ENCODE measurements at regions not wholly inside any gene's neighbourhood (a gene's known extent, or its start where the extent isn't known, plus 50 kb on each side); places are given as distances from the start of the nearest gene placed in this dataset.

DNA sequence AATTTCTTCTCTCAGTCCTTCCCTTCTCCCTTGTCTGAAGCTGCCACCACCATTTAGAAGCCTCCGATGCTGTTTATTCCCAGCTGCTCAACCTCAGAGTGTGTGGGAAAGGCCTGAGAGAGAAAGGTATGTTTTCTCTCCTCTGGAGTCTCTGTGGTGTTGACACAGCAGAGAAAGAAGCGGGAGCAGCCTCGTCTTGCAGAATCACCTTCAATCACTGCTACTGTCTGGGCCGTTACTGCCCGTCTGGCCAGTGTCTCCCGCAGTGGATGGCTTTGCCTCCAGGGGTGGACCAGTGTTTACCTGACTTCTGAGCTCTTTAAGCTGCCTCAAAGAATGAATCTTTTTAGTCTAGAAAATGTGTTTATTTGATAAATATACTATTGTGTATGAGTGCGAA is 148.9 kb upstream of the FAM47C start:
- Histone ChIP-seq H3K4me1 (no peaks in the 10 kb centered on the region), H3K36me3 (no peaks in the 10 kb centered on the region), H3K27me3 (no peaks in the 10 kb centered on the region), H3K4me3 (replicated peaks in 1 of 3) (no peak overlapping the region), H3K9me3 (no peaks in the 10 kb centered on the region), H3K27ac (no peak overlapping the region)
- intact Hi-C loops (cut with DNase I) = no loop called here
- 81 to 87% methylated on average over 7 of the region's 7 CpGs for WGBS, 2 donors
- TF ChIP-seq POLR2A (IDR thresholded peaks at IDR 0.05) = no peak
- TF ChIP-seq, protein P1, sequence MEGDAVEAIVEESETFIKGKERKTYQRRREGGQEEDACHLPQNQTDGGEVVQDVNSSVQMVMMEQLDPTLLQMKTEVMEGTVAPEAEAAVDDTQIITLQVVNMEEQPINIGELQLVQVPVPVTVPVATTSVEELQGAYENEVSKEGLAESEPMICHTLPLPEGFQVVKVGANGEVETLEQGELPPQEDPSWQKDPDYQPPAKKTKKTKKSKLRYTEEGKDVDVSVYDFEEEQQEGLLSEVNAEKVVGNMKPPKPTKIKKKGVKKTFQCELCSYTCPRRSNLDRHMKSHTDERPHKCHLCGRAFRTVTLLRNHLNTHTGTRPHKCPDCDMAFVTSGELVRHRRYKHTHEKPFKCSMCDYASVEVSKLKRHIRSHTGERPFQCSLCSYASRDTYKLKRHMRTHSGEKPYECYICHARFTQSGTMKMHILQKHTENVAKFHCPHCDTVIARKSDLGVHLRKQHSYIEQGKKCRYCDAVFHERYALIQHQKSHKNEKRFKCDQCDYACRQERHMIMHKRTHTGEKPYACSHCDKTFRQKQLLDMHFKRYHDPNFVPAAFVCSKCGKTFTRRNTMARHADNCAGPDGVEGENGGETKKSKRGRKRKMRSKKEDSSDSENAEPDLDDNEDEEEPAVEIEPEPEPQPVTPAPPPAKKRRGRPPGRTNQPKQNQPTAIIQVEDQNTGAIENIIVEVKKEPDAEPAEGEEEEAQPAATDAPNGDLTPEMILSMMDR (IDR thresholded peaks at IDR 0.05) = no peak
- DNase-seq = no peak

DNA sequence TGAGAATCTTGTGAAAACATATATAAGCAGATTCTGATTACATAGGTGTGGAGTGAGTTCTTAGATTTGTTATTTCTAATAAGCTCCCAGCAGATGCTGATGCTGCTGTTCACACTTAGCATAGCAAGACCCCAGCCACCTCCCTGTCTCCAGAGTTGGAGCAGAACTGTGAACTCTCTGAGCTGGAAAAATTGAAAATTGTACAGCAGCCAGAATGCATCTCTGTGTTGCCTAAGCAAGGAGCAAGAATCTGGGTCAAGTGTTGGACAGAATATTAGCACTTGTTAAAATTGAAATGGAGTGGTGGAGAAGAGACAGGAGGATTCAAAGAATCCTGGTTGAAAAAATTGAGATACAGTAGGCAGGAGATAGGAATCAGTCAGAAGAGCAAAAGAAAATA is 146.6 kb upstream of the FAM47C start:
- TF ChIP-seq POLR2A (IDR thresholded peaks at IDR 0.05) = no peak
- TF ChIP-seq, protein P1 (IDR thresholded peaks at IDR 0.05) = no peak
- Histone ChIP-seq H3K9me3 (no peaks in the 10 kb centered on the region), H3K36me3 (no peaks in the 10 kb centered on the region), H3K27ac (no peak overlapping the region), H3K4me1 (no peaks in the 10 kb centered on the region), H3K27me3 (no peaks in the 10 kb centered on the region), H3K4me3 (replicated peaks in 1 of 3) (no peak overlapping the region)
- DNase-seq = no peak
- intact Hi-C loops (cut with DNase I) = no loop called here

DNA sequence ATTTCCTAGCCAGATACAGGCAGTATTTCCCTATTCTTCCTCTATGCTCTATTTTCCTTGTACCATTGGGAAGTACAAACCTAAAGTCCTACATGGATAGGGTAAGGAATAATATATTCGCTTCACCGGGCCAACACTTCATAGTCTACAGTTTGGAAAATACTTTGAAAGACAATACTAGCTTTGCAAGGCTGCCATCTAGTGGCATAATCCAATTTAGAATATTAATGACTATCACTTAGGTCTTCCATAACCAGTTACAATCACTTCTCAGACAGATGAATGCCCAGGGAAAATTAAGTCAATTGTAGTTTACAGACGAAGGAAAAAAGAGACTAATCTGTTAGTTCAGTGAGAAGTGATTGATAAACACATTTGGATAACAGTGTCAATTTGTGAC is 141.0 kb upstream of the FAM47C start:
- Histone ChIP-seq H3K27me3 (no peaks in the 10 kb centered on the region), H3K9me3 (no peaks in the 10 kb centered on the region), H3K4me1 (no peaks in the 10 kb centered on the region), H3K27ac (no peak overlapping the region), H3K4me3 (replicated peaks in 1 of 3) (no peak overlapping the region), H3K36me3 (no peaks in the 10 kb centered on the region)
- no peak for TF ChIP-seq POLR2A (IDR thresholded peaks at IDR 0.05)
- TF ChIP-seq, protein P1 (IDR thresholded peaks at IDR 0.05) = peak; percentile 15 to 58 (median 37)
- intact Hi-C loops (cut with DNase I) = no loop called here
- no peak for DNase-seq
- 10 to 12% methylated on average over 3 of the region's 3 CpGs for WGBS, 2 donors

DNA sequence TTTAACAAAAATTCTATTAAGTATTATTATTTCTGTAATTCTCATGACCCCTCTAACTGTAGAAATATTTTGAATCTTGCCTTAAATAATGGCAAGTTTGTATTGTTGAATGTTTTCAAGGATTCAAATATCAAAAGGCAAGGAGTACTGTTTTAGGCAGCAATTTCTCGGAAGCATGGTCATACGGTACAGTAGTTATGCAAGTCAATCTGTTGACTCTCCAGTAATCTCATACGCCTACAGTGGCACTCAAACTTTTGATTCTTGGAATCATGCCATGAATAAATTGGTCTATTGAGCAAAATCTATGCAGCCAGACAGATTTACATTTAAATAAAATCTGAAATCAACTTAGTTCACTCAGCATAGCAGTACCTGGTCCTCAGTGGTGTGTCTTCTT is 139.6 kb upstream of the FAM47C start:
- DNase-seq = no peak
- Histone ChIP-seq H3K36me3 (no peaks in the 10 kb centered on the region), H3K27ac (no peak overlapping the region), H3K9me3 (no peaks in the 10 kb centered on the region), H3K4me1 (no peaks in the 10 kb centered on the region), H3K4me3 (replicated peaks in 1 of 3) (no peak overlapping the region), H3K27me3 (no peaks in the 10 kb centered on the region)
- intact Hi-C loops (cut with DNase I) = no loop called here
- TF ChIP-seq, protein P1 (IDR thresholded peaks at IDR 0.05) = no peak
- WGBS, 2 donors = 49 to 71% methylated on average over 3 of the region's 3 CpGs

DNA sequence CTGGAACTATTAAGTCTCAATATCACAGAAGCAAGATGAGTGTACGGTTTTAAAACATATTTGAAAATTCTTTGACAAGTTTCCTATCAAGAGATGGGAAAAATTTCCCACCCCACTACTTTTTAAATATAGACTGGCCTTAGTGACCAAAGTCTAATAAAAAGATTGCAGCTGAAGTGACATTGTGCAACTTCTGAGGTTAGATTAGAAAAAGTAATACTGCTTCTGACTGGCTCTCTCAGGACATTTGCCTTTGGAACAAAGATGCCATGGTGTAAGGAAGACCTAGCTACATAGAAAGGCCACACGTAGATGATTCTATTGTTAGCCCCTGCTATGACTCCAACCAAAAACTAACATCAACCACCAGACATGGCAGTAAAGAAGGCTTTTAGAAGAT is 138.7 kb upstream of the FAM47C start:
- no peak overlapping the region for H3K27ac ChIP-seq
- intact Hi-C loops (cut with DNase I) = no loop called here
- H3K9me3 ChIP-seq = no peaks in the 10 kb centered on the region
- WGBS, 2 donors = 80 to 85% methylated on average over 2 of the region's 2 CpGs
- no peak overlapping the region for H3K4me3 ChIP-seq (replicated peaks in 1 of 3)
- no peak for TF ChIP-seq POLR2A (IDR thresholded peaks at IDR 0.05)
- TF ChIP-seq, protein P1 (IDR thresholded peaks at IDR 0.05) = no peak
- no peaks in the 10 kb centered on the region for H3K27me3 ChIP-seq
- H3K36me3 ChIP-seq = no peaks in the 10 kb centered on the region
- no peak for DNase-seq
- H3K4me1 ChIP-seq = no peaks in the 10 kb centered on the region

Measured in thyroid gland (tissue), 4 donors.